Fibroblast of villous mesenchyme (primary cell): ENCODE measurements at regions not wholly inside any gene's neighbourhood (a gene's known extent, or its start where the extent isn't known, plus 50 kb on each side); places are given as distances from the start of the nearest gene placed in this dataset.

ENCODE experiments used
- DNase-seq: peaks from one replicate; pipeline ENCODE4 v3.0.0-alpha.2; 2010; ENCODE audit warnings: low read depth
- H3K4me3 ChIP-seq: 2 replicates; pipeline ENCODE4 v1.5.1; 2011; ENCODE audit warnings: low read depth, mild to moderate bottlenecking, low read length
- CTCF ChIP-seq: IDR thresholded peaks from 2 replicates; pipeline ENCODE4 v1.5.1; 2012; ENCODE audit warnings: low read depth, mild to moderate bottlenecking, low read length; ENCODE audit not compliant: insufficient read depth

DNA sequence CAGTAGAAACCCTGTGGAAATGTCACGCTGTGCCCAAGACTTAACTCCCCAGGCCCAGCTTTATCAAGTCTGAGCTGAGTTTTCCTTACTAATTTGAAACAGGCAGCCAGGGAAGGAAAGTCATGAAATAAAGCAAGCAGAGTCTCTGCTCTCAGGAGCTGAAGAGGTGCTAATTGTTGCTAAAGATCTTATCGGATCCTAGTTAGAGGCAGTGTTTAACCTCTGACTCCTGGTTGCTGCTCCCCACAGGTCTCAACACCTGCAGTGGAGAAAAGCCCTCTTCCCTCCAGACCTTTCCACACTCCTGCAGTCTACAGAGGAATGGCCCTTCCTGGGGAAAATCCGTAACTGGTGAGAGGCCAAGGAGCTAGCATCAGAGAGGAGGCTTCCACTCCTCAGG lies 628.2 kb downstream of the NTRK3 start:
- H3K4me3 ChIP-seq = no peak overlapping the region
- no peak for DNase-seq
- TF ChIP-seq CTCF = no peak

- H3K4me3 ChIP-seq = no peak overlapping the region
- no peak for DNase-seq
- no peak for TF ChIP-seq CTCF
These were observed 629.7 kb downstream of the NTRK3 start for GRCh38 chr15:87626860-87627259.

DNA sequence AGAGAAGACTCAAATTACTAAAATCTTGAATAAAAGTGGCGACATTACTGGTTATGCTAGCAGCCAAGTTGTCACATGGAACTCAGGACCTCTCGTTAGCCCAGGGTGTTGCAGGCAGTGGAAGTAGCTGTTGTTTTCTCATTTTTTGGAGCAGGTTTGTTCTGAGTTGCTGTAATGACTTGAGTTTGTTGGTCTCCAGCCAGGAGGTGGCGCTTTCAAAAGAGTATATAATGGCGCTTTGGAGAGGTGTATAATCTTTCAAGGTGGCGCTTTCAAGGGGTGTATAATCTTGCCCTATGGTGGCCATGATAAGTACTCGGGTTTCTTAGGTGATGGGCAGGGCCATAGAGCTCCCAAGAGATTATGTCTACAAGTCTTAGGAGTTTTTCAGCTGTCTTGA lies 632.7 kb downstream of the NTRK3 start:
- TF ChIP-seq CTCF = no peak
- H3K4me3 ChIP-seq = no peak overlapping the region
- no peak for DNase-seq

DNA sequence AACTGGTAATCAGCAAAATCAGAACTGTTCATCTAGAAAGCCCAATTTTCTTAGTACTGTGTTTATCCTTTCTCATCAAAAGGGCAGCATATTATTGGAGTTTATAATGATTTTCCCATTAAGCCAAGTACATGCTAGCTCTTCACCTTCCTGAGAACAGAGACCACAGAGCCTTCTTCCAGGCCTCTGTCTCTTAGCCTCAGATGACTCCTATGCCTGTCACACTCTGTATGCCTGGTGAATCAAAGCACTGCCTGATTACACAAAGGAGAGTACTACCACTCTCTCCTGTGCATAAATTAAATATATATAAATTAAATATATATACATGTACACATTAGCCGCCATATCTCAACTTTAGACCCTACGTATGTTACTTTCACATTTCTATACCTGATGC lies 636.1 kb downstream of the NTRK3 start:
- TF ChIP-seq CTCF = no peak
- DNase-seq = no peak
- H3K4me3 ChIP-seq = no peak overlapping the region

GRCh38 chr15:87619161-87619960 lies 637.2 kb downstream of the NTRK3 start:
- DNase-seq = peak; percentile 94
- H3K4me3 ChIP-seq = no peak overlapping the region
- no peak for TF ChIP-seq CTCF

GRCh38 chr15:87618203-87618725 lies 638.3 kb downstream of the NTRK3 start:
- peak; percentile 27 for DNase-seq
- no peak overlapping the region for H3K4me3 ChIP-seq
- TF ChIP-seq CTCF = no peak
